DND-41 (cell line): ENCODE measurements at regions not wholly inside any gene's neighbourhood (a gene's known extent, or its start where the extent isn't known, plus 50 kb on each side); places are given as distances from the start of the nearest gene placed in this dataset.
A peak's percentile ranks its signal among the peaks of the same experiment; 100 is the strongest.

Experiments used
- ATAC-seq: fragments of 200-7000 bp; cut with Tn5 transposase; 3 replicates; pipeline ENCODE4 v1.9.1; 2021; ENCODE audit warnings: low read depth; ENCODE audit not compliant: insufficient read depth
- DNase-seq: peaks from one replicate; pipeline ENCODE4 v3.0.0-alpha.2; 2020
- H2AFZ ChIP-seq: 2 replicates; pipeline ENCODE4 v1.6.0; 2012; ENCODE audit warnings: low read depth, low read length
- H3K27ac ChIP-seq: 2 replicates; pipeline ENCODE4 v1.5.1; 2012; ENCODE audit warnings: low read length, inconsistent platforms
- H3K27me3 ChIP-seq: fragments of 200-600 bp; sonication (generic); 2 replicates; pipeline ENCODE4 v1.6.0; 2012; ENCODE audit warnings: low read length, mild to moderate bottlenecking, inconsistent platforms; ENCODE audit not compliant: insufficient read depth, poor library complexity
- H3K36me3 ChIP-seq: 2 replicates; pipeline ENCODE4 v1.5.1; 2012; ENCODE audit warnings: low read length, inconsistent platforms; ENCODE audit not compliant: insufficient read depth
- H3K4me1 ChIP-seq: 2 replicates; pipeline ENCODE4 v1.5.1; 2012; ENCODE audit warnings: mild to moderate bottlenecking, low read length; ENCODE audit not compliant: insufficient read depth
- H3K4me2 ChIP-seq: 2 replicates; pipeline ENCODE4 v1.6.0; 2012; ENCODE audit warnings: mild to moderate bottlenecking, moderate library complexity, low read length, inconsistent platforms; ENCODE audit not compliant: insufficient read depth
- H3K4me3 ChIP-seq, 2 experiments: fragments of 200-600 bp in 1 of 2; shearing (Covaris generic) in 1 of 2; 2 replicates each; pipeline ENCODE4 v1.5.1; 2012 to 2016; ENCODE audit warnings: inconsistent platforms in 2 of 2, low read length in 2 of 2, mild to moderate bottlenecking in 2 of 2, low read depth in 1 of 2, moderate library complexity in 1 of 2
- H3K79me2 ChIP-seq: 2 replicates; pipeline ENCODE4 v1.6.0; 2012; ENCODE audit warnings: low read length, inconsistent platforms; ENCODE audit not compliant: insufficient read depth
- H3K9ac ChIP-seq: 2 replicates; pipeline ENCODE4 v1.6.0; 2012; ENCODE audit warnings: low read depth, mild to moderate bottlenecking, inconsistent platforms, low read length, moderate library complexity
- H3K9me3 ChIP-seq: 2 replicates; pipeline ENCODE4 v1.5.1; 2012; ENCODE audit warnings: low read length, moderate library complexity, mild to moderate bottlenecking, inconsistent platforms; ENCODE audit not compliant: insufficient read depth, severe bottlenecking
- H4K20me1 ChIP-seq: 2 replicates; pipeline ENCODE4 v1.6.0; 2012; ENCODE audit warnings: low read length; ENCODE audit not compliant: insufficient read depth
- CTCF ChIP-seq: IDR thresholded peaks from 2 replicates; pipeline ENCODE4 v1.5.1; 2012; ENCODE audit warnings: borderline replicate concordance, low read length, moderate library complexity, mild to moderate bottlenecking; ENCODE audit not compliant: poor library complexity, severe bottlenecking; ENCODE audit errors: extremely low read depth
- EZH2 ChIP-seq: IDR thresholded peaks from 3 replicates; pipeline ENCODE4 v1.6.1; 2012; ENCODE audit warnings: borderline replicate concordance, low read depth, mild to moderate bottlenecking, moderate library complexity, low read length, inconsistent platforms; ENCODE audit not compliant: severe bottlenecking

GRCh38 chr12:93022603-93023340 is 93.7 kb upstream of the EEA1 start:
- no peak overlapping the region for H3K9ac ChIP-seq
- no peaks in the 10 kb centered on the region for H3K4me1 ChIP-seq
- no peaks in the 10 kb centered on the region for H4K20me1 ChIP-seq
- H3K79me2 ChIP-seq, result no peaks in the 10 kb centered on the region
- no peaks in the 10 kb centered on the region for H3K36me3 ChIP-seq
- no peak for DNase-seq
- H2AFZ ChIP-seq, result no peak overlapping the region
- no peak for ATAC-seq
- no peaks in the 10 kb centered on the region for H3K27me3 ChIP-seq
- H3K4me3 ChIP-seq, result no peak overlapping the region
- H3K4me2 ChIP-seq, result no peak overlapping the region
- H3K9me3 ChIP-seq, result no peaks in the 10 kb centered on the region
- H3K27ac ChIP-seq, result no peak overlapping the region
- no peak for TF ChIP-seq EZH2
- no peak for TF ChIP-seq CTCF

- Histone ChIP-seq H3K36me3 (no peaks in the 10 kb centered on the region), H3K9me3 (no peaks in the 10 kb centered on the region), H3K9ac (no peak overlapping the region), H3K27ac (no peak overlapping the region), H3K4me1 (no peaks in the 10 kb centered on the region), H3K27me3 (no peaks in the 10 kb centered on the region), H4K20me1 (no peaks in the 10 kb centered on the region), H3K4me3 (no peak overlapping the region), H2AFZ (no peak overlapping the region), H3K4me2 (no peak overlapping the region), H3K79me2 (no peaks in the 10 kb centered on the region)
- peak; percentile 71 for ATAC-seq
- no peak for DNase-seq
- no peak for TF ChIP-seq EZH2
- peak; percentile 64 for TF ChIP-seq CTCF
Observed at GRCh38 chr12:93025145-93026103, 96.3 kb upstream of the EEA1 start.

GRCh38 chr12:93027041-93027440 is 97.9 kb upstream of the EEA1 start:
- no peak for DNase-seq
- no peaks in the 10 kb centered on the region for H3K9me3 ChIP-seq
- no peaks in the 10 kb centered on the region for H4K20me1 ChIP-seq
- H2AFZ ChIP-seq, result no peak overlapping the region
- TF ChIP-seq CTCF (no peak), EZH2 (no peak)
- no peak overlapping the region for H3K9ac ChIP-seq
- ATAC-seq, result no peak
- no peak overlapping the region for H3K4me3 ChIP-seq
- H3K4me2 ChIP-seq, result no peak overlapping the region
- H3K36me3 ChIP-seq, result no peaks in the 10 kb centered on the region
- no peaks in the 10 kb centered on the region for H3K79me2 ChIP-seq
- H3K4me1 ChIP-seq, result peaks cover under 1% of the 10 kb centered on the region; the same call in 1 of the 2 replicates
- H3K27ac ChIP-seq, result no peak overlapping the region
- no peaks in the 10 kb centered on the region for H3K27me3 ChIP-seq
